GM18867 (cell line): ENCODE measurements at regions not wholly inside any gene's neighbourhood (a gene's known extent, or its start where the extent isn't known, plus 50 kb on each side); places are given as distances from the start of the nearest gene placed in this dataset.

Experiments used
- ATAC-seq: cut with Tn5 transposase; IDR thresholded peaks from one replicate; pipeline ENCODE4 v1.9.1; 2021; ENCODE audit warnings: mild to moderate bottlenecking, moderate library complexity; ENCODE audit not compliant: unreplicated experiment

DNA sequence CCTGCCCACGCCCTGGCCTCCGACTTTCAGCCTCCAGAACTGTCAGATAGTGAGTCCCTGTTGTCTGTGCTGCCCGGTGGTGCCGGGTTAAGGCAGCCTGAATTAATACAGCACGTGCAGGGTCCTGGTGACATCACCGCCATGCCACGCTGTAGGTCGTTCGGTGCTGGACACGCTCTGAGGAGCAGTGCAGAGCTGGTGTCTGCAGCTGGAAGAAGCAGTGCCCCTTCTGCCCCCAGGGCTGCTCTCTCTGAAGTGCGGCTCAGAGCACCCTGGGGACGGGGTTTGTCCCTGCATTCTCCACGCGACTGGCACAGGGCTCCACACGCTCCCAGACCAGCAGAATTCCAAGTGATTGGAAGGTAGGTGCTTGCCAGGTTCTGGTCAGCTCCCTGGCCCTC, 831.5 kb downstream of the TBC1D22A start:
- ATAC-seq: no peak

DNA sequence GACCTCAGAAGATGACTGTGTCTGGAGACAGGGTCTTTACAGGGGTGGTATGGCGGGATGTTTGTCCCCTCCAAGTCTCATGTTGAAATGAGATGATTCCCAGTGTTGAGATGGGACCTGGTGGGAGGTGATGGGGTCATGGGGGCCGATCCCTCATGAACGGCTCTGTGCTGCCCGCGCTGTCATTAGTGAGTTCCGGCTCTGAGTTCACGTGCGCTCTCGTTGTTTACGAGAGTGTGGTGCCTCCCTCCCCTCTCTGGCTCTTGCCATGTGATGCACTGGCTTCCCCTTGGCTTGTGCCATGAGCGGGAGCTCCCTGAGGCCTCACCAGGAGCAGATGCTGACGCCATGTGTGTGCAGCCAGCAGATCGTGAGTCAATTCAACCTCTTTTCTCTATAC, 830.8 kb downstream of the TBC1D22A start:
- no peak for ATAC-seq

DNA sequence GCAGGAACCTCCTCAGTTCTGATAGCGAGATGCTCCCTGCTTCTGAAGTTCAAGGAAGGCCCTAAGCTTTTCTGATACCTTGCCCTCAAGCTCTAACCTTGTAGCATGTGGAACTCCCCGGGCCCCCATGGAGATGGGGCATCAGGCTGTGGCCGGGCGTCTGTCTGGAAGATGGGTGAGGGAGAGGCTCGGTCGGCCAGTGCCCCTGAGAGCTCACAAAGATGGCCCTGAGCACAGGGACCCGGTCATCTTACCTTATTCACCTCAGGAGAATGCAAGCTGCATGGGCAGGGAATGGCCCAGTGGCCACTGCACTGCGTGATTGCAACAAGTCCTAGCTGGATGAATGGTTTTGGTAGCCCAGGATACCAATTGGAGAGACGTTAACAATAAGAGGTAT, 830.3 kb downstream of the TBC1D22A start:
- no peak for ATAC-seq

DNA sequence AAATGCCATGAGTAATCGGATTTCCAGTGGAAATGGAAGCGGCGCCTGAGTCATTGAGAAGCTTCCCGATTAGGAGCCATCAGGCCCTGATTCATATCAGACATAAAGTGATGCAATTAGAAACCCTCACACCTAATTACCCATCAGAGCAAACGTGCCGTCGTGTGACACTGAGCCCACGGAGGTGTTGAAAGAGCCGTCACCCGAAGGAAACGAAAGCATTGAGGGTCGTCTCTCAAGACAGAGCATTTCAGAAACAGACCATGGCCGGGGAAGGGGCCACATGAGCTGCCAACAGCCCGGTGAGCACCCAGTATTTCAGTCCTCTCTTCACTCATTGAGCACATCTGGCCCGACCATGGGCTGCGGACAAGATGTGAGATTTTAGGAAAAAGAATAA, 829.3 kb downstream of the TBC1D22A start:
- no peak for ATAC-seq

DNA sequence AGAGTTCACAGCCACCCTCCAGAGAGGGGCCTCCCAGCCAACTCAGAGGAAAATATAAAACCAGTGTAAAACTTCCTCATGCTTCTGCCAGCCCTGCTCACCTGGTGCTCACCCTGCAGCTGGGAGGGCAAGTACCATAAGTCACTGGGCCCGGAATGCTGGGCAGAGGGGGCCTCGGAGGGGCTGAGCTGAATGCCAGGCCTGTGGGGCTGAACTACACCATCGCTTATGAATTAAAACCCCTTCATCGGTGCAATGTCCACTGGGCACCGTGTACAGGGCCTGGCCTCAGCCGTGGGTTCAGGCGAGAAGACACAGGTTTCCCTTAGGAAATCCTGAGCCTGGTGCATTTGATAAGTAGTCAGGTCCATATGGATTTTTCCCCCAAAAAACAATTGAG, 828.6 kb downstream of the TBC1D22A start:
- ATAC-seq: no peak

DNA sequence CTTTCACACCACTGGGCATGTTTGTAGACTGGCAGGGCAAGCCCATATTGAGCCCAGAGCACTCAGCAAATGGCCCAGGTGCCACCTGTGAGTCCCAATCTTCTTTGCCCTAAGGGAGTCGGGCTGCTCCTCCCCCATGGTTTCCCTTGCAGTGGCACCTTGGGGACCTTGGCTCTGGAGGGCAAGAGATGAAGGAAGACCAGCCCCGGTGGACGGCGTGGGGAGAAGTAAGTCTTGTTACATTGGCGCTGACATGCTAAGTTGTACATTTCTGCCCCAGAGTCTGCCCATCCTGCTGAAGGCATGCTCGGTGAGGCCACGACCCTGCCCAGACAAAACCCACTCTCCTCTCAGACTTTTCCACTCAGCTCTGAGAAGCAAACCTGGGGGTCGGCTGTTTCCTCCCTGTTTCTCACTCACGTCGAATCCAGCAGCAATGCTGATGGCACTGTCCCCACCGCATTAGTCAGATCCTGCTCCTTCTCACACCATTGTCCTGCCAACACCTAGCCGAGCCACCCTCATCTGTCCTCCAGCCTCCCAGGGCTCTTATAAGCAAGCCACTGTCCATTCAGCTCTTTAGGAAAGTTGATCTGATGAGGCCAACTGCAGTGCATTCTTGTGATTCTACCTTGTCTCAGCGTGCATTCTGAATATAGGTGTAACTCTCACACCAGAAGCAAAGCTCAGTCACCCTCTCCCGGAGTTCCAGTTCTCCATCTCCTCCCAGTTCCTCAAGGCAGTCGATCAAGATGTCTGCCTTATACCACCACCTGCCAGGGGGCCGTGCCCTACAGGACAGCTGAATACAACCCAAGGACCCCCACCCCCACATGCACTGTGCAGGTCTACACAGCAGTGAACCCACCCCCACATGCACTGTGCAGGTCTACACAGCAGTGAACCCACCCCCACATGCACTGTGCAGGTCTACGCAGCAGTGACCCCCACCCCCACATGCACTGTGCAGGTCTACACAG, 827.1 kb downstream of the TBC1D22A start:
- ATAC-seq: no peak

DNA sequence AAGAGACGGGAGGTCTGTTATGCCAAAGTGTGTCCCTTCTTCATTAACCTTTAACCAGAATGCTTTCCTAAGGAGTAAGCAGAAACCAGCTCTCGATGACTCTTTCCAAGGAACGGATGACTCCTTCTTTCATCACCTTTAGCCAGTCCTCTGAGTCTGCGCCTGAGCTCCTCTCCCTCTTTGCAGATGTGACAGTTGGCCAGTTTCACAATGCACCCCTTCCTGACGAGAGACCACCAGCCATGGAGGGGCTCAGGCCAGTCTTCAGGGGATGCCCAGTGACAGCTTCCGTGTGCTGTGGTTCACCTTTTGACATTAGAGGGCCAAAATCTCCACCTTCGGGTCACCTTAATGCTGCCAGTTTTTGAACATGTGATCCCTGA, 826.1 kb downstream of the TBC1D22A start:
- no peak for ATAC-seq

DNA sequence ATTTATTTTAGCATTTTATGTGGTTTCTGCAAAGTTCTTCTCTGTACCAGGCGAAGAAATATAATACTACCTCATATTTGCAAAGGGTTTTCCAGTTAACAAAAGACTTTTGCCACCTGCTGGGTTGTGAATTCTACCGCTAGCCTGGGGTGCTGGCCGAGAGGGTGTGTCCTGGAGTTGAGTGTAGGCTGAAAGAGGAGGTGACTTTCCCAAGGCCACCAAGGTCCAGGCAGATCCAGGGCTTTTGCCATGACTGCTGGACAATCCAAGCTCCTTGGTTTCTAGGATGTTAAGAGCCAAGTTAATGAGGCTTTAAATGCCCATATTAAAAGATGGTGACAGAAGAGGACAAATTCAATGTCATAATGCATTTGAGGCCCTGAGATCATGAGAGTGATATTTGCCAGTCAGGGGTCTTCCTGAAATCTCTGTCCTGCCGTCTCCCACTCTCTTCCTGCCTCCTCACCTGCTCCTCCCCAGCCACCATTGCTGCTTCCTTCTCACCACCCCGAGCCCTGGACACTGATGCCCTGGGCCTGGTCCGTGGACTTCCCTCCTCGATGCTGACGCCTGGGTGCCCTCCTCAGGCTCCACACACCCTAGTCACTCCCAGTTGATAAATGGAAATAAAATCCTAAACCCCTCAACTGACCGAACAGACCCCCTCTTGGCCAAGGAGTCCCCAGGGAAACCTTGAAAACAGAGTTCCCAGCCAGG, 825.6 kb downstream of the TBC1D22A start:
- ATAC-seq: no peak

DNA sequence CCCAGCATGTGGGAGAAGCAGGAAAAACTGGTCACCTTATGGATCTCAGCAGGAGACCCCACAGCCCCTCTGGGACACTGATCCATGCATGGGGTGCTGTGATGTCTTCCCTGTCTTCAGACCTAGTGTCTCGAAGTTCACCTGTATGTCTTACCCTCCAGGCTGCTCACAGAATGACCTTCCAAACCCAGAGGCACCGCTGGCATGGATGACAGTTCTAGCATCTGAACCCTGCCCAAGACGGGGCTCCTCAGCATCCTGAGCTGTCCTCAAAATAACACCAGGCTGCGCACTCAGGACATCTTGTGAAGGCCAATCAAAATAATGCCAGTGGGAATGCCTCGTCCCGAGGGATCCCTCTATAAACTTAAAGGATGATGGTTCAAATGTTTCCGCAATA, 824.9 kb downstream of the TBC1D22A start:
- no peak for ATAC-seq

DNA sequence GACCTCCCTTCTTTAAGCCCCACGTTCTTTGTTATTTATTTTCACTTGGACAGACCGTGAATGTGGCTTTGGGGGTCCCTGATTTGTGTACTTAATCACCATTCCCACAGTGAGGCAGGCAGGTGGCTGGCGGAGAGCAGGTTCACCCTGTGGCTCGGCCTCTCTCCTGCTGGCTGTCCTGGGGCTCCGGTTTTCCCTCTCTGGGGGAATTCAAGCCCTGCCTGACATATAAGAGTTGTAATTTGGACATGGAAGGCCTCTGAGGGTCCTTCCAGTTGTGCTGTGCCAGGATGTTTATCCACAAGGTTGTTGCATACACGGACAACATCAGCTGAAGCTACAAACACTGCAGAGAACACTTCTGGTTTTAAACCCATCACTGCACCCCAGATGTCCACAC, 824.5 kb downstream of the TBC1D22A start:
- no peak for ATAC-seq

DNA sequence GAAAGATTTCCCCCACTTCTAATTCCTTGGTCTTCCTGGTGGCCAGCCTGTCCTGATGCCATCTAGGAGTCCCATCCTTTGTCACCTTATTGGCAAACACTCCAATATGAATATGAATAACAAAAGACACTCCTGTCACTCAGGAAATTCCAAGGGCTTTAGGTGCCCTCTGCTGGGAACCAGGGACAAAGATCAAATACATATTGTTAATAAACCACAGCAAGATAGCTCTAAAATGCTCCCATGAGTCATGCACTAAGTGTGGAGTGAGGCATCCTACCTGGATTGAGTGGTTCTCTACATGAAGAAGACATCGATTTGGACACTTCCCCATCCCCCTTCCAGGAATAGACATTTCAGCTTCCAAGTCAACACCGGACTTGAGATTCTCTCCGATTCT, 823.6 kb downstream of the TBC1D22A start:
- ATAC-seq: no peak

DNA sequence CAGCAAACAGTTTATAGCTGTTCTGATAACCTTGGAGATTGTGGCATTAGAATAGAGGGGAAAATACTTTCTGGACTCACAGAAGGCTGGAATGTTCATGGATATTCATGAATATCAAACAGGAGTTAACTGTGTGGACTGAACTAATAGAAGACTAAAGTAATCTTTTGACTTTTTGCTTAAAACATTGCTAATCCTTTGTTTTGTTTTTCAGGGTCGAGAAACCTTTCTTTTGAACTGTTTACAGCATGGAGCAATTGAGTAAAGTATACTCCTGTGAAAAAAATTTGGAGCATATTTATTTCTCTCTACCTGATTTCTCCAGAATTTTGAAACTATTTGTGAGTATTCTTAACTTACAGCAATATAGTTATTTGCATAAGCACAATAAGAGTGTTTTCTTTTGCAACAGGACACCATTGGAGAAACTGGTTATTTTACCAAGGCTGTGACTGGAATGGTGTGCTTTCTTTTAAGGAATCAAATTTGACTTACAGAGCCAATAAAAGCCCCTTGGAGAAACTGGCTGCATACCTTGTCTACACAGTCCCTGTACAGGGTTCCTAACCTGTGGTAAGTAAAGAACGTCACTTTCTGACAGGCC, 821.6 kb downstream of the TBC1D22A start:
- ATAC-seq: no peak

DNA sequence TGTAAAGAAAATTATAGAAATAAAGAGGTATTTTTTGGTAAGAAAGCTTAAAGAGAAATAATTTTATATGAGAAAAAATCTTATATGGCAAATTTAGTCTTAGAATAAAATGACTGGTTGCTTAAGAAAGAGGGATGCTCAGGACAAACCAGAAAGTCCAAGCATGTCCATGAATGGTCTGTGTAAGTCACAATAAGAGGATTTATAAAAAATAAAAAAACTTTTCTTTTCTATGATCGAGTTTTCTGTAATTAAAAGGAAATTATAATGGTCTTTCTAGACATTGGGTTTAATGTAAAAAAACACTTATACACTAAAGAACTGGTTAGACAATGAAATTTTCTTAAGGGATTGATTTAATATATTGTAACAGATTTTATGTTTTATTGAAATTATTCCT, 819.6 kb downstream of the TBC1D22A start:
- ATAC-seq: no peak

DNA sequence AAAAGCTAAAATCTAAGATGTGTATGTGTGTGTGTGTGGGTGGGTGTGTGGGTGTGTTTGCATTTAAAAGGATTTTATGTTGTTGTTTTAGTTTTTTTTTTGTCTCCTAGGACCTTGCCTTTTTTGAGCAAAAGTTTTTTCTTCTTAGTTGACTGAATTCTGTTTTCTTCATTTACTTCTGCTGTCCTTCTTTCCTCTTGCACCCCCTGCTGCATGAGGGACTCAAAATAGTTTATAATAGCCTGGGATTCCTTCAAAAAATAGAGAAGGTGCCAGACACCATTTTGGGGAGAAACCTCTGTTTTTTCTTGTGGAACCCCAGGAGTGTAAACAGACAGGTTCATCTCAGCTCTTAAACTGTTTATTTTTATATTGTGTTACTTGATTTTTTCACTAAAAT, 817.7 kb downstream of the TBC1D22A start:
- ATAC-seq: no peak

DNA sequence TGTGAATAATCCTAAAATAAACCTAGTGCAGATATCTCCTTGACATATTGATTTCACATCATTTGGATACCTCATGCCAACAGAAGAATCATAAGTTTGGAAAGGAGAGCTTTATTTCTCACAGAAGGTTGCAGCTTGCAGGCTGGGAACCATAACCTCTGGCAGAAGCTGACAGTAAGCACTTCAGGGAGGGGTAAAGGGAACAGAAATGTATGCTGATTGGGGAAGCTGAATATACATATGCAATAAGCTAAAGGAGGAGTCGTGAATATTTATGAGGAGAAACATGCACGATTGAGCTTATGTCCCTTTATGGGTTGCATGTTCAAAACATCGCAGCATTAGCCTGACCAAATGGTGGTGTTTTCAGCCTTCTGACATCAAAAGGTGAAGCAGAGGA, 814.5 kb downstream of the TBC1D22A start:
- ATAC-seq: no peak

DNA sequence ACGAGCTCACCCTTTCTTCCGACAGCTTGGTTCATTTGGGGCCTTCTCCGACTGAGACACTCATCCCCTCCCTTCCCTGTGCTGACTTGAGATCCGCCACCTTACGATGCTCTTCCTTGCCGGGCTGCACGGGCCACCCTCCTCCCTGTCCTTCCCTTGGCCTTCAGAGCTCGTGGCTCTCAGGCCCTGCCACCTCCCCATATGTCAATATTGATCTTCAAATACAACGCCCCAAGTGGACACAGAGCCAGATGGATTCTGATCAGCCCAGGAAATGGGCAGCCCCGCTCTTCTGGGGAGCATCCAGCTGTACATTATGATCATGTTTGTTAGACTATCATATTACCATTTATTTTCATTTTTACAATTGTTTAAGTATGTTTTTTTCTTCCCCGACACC, 812.8 kb downstream of the TBC1D22A start:
- no peak for ATAC-seq

DNA sequence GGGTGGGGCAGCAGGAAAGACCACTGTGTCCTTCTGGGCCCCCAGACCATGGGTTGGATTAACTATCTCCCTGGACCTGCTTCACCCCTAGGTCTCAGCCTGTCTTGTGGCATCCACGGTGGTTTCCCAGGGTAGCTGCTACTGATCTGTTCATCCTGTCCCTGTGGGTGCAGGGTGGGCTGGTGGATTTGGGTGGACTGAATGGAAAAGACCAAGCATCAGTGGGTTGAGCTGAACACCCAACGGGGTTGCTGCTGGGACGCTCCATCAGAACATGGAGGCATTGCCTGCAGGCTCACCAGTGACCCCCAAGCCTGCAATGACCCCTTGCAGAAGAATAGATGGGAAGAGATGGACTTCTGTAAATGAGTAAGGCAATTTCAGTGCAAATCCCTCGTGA, 812.1 kb downstream of the TBC1D22A start:
- ATAC-seq: no peak

DNA sequence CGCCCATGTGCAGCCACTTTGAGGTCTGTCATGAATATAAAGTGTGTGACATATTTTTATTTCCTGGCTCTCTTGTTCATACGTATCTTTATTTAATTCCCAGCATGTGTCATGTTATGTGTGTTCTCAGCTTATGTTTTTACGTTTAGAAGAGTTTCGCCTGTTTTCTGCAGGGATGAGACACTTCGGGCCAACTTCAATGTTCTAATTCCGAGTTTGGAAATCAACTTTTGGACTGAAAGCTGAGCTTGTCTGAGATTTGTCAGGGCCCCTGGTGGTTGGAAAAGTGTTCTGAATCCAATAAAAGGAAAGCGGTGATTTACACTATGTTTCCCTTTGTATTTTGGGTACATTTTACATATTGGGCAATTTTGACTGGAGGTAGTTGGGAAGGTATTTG, 810.7 kb downstream of the TBC1D22A start:
- no peak for ATAC-seq

DNA sequence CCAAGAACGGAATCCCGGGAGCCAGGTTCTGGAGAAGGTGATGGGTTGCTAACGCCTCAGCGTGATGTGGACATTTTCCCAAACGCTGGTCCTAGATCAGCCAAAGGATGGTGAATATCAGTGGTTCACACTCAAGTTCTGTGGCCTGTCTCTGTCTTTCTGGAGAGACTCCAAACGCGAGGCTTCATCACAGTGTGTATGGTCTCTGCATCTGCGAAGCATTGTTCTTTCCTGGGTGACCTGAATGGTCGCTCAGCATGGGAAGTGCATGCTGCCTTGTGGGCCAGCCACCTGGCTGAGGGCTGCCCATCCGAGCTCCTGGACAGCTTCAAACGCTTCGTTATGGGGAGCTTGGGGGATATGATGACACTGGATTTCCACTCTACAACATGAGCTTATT, 810.0 kb downstream of the TBC1D22A start:
- no peak for ATAC-seq

DNA sequence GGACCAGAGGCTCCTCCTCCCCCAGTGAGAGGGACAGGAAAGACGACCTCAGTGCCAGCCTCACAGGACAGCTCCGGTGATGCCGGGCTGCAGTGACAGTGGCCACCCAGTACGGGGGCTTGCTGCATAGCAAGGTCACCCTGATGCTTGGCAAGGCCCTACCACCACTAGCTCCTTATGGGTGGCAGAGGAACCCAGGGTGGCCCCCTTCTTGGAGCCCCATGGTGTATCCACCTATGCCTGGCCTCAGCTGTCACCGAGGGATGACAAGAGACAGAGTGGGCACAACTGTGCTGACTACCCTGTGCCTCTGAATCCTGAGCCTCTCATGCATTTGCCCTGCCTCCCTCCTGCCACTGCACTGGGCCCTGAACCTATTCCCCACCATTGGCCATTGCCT, 809.2 kb downstream of the TBC1D22A start:
- ATAC-seq: no peak

DNA sequence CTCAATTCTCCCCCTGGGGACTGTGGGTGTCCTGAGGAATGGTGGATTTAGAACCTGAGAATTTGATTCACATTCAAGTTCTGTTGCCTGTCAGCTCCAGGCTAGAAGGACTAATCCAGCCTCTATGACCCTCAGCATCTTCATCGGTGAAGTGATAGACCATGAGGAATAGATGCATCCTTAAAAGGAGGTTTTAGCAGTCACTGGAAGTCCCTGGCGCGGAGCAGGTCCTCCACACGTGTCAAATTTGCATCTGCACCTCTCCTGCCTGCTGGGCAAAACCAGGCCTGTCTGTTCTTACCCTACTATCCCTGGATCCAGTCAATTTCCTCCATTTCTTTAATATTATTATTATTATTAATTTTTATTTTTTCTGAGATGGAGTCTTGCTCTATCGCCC, 808.4 kb downstream of the TBC1D22A start:
- ATAC-seq: no peak

DNA sequence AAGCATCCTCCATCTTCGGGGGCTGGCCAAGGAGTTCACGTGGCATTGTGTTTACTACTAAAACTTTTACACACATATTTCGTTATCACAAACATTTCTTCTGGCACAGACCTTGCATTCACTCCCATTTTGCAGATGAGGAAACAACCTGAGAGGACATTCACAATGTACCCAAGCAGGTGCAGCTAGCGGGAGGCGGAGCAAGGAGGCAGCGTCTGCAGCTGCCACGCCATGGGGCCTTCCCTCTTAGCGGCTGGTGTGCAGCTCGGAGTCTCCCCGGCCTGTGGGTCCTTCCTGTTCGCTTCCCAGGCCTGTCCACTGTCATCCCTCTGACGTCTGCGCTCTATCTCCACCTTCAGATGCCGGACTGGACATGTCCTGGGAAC, 807.8 kb downstream of the TBC1D22A start:
- no peak for ATAC-seq
